Adrenal gland (tissue), 9 donors: ENCODE measurements at regions not wholly inside any gene's neighbourhood (a gene's known extent, or its start where the extent isn't known, plus 50 kb on each side); places are given as distances from the start of the nearest gene placed in this dataset.
"Not testable (repeated sequence)": the region's sequence is repeated elsewhere in the genome, so short reads cannot be mapped to it uniquely, and the experiment has no call there.

Source experiments
- DNase-seq, 7 donors: peaks; one replicate each; pipeline ENCODE4 v3.0.0-alpha.2; 2019 to 2020
- H3K27ac ChIP-seq, 5 donors: fragments of 200-600 bp; sonication (generic) in 4 of 5; 1 replicate in 3 of 5; 2 replicates in 2 of 5; pipeline versions ENCODE4 v1.5.1 to v1.8.0; 2016 to 2020; ENCODE audit warnings: mild to moderate bottlenecking in 1 of 5
- H3K27me3 ChIP-seq: fragments of 200-600 bp; 2 replicates; pipeline ENCODE4 v1.8.0; 2021
- H3K36me3 ChIP-seq, 2 donors: fragments of 200-600 bp; replicated peaks in 1 of 2; 1 replicate in 1 of 2; 2 replicates in 1 of 2; pipeline versions ENCODE4 v1.5.1 to v1.8.0; 2018 to 2022
- H3K4me1 ChIP-seq, 2 donors: fragments of 200-600 bp; replicated peaks in 1 of 2; 1 replicate in 1 of 2; 2 replicates in 1 of 2; pipeline versions ENCODE4 v1.5.1 to v1.8.0; 2018 to 2021
- H3K4me3 ChIP-seq, 4 donors: fragments of 200-600 bp; sonication (generic) in 3 of 4; one replicate each; pipeline ENCODE4 v1.5.1; 2016 to 2018
- H3K9me3 ChIP-seq, 3 donors: fragments of 200-600 bp; sonication (generic) in 1 of 3; replicated peaks in 1 of 3; 1 replicate in 2 of 3; 2 replicates in 1 of 3; pipeline versions ENCODE4 v1.5.1 to v1.8.0; 2016 to 2021
- CTCF ChIP-seq, 6 experiments: fragments of 450-650 bp in 4 of 6; fragments of 200-600 bp in 2 of 6; sonication (generic) in 1 of 6; IDR thresholded peaks; 1 replicate in 5 of 6; 2 replicates in 1 of 6; pipeline versions ENCODE4 v1.5.1 to v1.8.0; 2016 to 2021; ENCODE audit warnings: antibody characterized with exemption in 6 of 6, mild to moderate bottlenecking in 2 of 6, moderate library complexity in 1 of 6
- WGBS, 4 donors: extraction: QIAGEN DNeasy Blood & Tissue Kit in 2 of 4; methylation state at CpG; one replicate each; pipeline versions ENCODE4 v1.1.5 to v1.1.7; 2013 to 2017; 5-methylcytosine and 5-hydroxymethylcytosine counted together
- intact Hi-C, 2 donors: fragments of 100-400 bp; cut with DNase I; formaldehyde crosslinking; loops; one replicate each; pipeline versions ENCODE4 v1.14.1 to v1.15.0; 2022 to 2023
- donor health status: healthy with polysubstance abuse.
- donor health status: Bipolar disorder and iron deficiency.
- donor health status: DM: yes; HTN: yes; CAD: no.
- donor health status: DM: no; HTN: no; CAD: no.
- donor health status: DM: no; HTN: no; CAD: no.

DNA sequence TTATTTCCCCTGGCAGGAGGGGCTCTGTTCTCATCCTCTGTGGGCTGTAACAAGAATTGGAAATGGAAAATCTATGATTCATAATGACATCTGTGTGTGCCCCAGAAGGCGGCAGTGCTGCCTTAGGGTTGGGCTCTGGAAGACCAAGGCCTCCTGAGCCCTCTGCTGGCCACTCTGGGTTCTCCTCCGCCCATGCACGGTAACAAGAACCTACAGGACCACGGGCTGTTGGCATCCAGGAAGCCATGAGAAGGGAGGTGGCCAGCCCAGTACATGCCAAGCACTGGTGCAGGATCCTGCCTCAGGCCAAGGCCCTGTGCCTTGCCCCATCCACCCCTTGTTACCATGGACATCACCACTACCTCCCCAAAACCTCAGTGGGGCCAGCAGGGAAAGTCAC, 454.2 kb downstream of the TP53TG3F start:
- H3K4me1 ChIP-seq, H3K27ac ChIP-seq, H3K36me3 ChIP-seq, H3K9me3 ChIP-seq, H3K4me3 ChIP-seq, H3K27me3 ChIP-seq, intact Hi-C loops: not testable (repeated sequence)
- DNase-seq, result peak in 1 of 7 donors; percentile 12
- 60 to 75% methylated on average over 3 to 4 of the region's 4 CpGs; no CpG with 5 or more reads in 2 of the 4 donors for WGBS, 4 donors

DNA sequence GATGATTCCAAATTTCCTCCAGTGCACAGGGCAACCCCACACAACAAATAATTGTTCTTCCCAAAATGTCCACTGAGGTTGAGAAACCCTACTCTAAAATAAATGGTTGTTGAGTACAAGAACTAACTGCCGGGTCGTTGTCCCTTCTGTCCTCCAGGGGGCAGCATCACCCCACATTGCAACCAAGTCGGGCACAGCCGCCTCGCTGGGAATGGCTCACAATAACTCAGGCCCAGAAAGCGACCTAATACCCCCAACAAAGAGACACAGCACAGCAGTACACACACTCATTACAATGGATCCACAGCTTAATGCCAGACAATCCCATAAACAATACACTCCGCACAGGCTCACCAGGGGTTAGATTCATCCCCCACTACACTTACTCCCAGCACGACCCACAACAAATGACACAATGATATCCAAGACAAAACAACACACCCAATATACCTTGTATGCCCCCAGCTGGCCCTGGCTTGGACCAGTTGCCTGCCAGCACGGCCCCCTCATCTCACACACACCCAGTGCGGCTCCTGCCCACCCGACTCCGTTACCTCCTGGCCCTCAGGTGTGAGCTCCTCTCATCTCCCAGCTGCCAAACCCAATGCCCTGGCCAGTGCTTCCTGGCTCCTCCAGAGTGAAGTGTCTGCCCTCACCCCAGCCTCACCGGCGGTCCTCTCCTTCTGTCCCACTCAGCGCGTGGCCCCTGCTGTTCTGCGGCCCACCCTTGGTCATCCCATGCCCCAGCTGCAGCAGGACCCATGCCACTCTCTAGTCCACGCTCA, 461.5 kb downstream of the TP53TG3F start:
- H3K36me3 ChIP-seq, H3K27me3 ChIP-seq, H3K4me3 ChIP-seq, intact Hi-C loops, H3K27ac ChIP-seq, H3K4me1 ChIP-seq, H3K9me3 ChIP-seq: not testable (repeated sequence)
- 31 to 54% (median 45%) methylated on average over 4 to 5 of the region's 18 CpGs; no CpG with 5 or more reads in 1 of the 4 donors for WGBS, 4 donors
- TF ChIP-seq CTCF (IDR thresholded peaks at IDR 0.05), result peak in 2 of 6 experiments; percentile 16 to 28
- peak in 3 of 7 donors; percentile 19 to 33 (median 20) for DNase-seq

DNA sequence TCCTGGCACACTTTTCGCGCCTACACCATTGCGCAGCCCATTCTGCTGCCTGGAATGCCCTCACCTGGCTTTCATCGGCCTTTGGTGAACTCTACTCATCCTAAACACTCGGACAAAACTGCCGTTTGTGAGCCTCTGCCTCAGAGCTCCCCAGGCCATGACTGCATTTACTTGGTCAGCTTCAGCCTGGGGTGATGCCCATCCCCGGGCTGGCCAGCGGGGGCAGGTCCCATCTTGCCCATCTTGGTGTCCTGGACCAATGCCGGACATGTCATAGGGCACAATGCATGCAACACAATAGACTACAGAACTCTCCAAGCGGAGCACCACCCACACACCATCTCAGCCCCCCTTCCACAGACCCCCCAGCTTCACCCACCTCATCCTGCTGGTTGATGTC, 463.5 kb downstream of the TP53TG3F start:
- H3K4me1 ChIP-seq, H3K27me3 ChIP-seq, H3K9me3 ChIP-seq, DNase-seq, H3K4me3 ChIP-seq, intact Hi-C loops, H3K27ac ChIP-seq, H3K36me3 ChIP-seq: not testable (repeated sequence)
- WGBS, 4 donors, result 82 to 85% (median 84%) methylated on average over 5 to 10 of the region's 10 CpGs

DNA sequence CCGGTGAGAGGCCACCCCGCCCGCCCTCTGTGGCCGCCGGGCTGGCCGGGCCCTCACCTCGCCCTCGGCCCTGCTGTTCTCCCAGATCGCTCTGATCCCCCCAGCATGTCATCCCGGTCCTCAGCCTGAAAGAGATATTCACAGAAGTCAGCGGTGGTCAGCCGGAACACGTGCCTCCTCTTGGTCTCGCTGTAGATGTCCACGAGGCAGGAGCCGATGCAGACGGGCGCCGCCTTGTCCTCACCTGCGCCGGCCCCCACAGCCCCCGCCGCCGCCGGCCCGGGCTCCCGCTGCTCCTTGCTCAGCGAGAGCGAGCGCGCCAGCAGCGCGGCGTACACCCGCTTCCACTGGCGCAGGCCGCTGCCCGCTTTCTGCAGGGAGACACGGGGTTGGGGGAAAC, 468.6 kb downstream of the TP53TG3F start:
- H3K36me3 ChIP-seq, H3K27ac ChIP-seq, H3K4me3 ChIP-seq, DNase-seq, intact Hi-C loops, H3K27me3 ChIP-seq, H3K4me1 ChIP-seq, H3K9me3 ChIP-seq: not testable (repeated sequence)
- 88 to 93% (median 92%) methylated on average over 21 to 28 of the region's 39 CpGs; no CpG with 5 or more reads in 1 of the 4 donors for WGBS, 4 donors

DNA sequence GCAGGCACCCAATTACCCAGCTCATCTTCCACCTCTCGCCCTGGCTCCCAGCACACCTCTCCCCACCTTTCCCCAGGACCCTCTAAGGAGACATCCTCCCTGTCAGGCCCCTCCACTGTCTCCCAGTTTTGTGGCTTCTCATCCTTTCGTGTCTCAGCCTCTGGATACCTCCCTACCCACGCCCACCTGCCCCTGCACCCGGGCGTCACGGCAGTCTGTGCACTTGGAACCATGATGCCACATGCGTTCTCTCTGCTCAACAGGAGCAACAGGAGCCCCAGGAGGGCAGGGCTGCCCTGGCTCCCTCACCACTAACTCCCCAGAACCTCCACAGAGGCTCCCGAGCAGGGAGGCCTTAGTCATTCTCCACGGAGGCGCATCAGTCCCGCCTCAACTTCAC, 472.8 kb downstream of the TP53TG3F start:
- H3K9me3 ChIP-seq, DNase-seq, H3K36me3 ChIP-seq, intact Hi-C loops, H3K4me1 ChIP-seq, H3K4me3 ChIP-seq, H3K27me3 ChIP-seq, H3K27ac ChIP-seq: not testable (repeated sequence)
- WGBS, 4 donors, result 14 to 70% (median 69%) methylated on average over 1 to 10 of the region's 11 CpGs; no CpG with 5 or more reads in 1 of the 4 donors

- H3K36me3 ChIP-seq, H3K4me1 ChIP-seq, H3K9me3 ChIP-seq, H3K27me3 ChIP-seq, DNase-seq, H3K27ac ChIP-seq, intact Hi-C loops, H3K4me3 ChIP-seq: not testable (repeated sequence)
- WGBS, 4 donors, result 74 to 76% methylated on average over 5 to 6 of the region's 6 CpGs; no CpG with 5 or more reads in 2 of the 4 donors
Observed at GRCh38 chr16:33933039-33933438, 473.6 kb downstream of the TP53TG3F start.

- WGBS, 4 donors, result 82 to 92% (median 90%) methylated on average over 6 to 13 of the region's 13 CpGs
- H3K9me3 ChIP-seq, H3K4me3 ChIP-seq, H3K27ac ChIP-seq, H3K4me1 ChIP-seq, intact Hi-C loops, H3K36me3 ChIP-seq, DNase-seq, H3K27me3 ChIP-seq: not testable (repeated sequence)
Observed at GRCh38 chr16:33935766-33936165, 476.4 kb downstream of the TP53TG3F start.

DNA sequence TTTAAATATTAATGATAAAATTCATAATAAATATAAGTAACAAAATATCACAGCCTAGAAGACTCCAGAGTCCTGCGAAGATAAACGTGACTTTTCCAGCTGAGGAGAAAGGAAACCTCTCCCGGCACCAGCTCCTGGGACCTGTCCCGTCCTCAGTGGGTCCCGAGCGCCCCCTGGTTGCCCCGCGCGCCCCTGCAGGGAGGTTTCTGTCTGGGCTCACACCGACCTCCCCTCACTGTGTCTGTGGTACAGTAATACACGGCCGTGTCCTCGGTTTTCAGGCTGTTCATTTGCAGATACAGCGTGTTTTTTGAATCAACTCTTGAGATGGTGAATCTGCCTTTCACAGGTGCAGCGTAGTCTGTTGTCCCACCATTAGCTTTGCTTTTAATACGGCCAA, 478.7 kb downstream of the TP53TG3F start:
- H3K27ac ChIP-seq, intact Hi-C loops, H3K9me3 ChIP-seq, H3K36me3 ChIP-seq, H3K4me3 ChIP-seq, H3K27me3 ChIP-seq, H3K4me1 ChIP-seq: not testable (repeated sequence)
- WGBS, 4 donors, result 24 to 32% methylated on average over 10 to 11 of the region's 16 CpGs; no CpG with 5 or more reads in 2 of the 4 donors
- peak in 1 of 7 donors; percentile 1 for DNase-seq
